A549 (cell line): ENCODE measurements at regions not wholly inside any gene's neighbourhood (a gene's known extent, or its start where the extent isn't known, plus 50 kb on each side); places are given as distances from the start of the nearest gene placed in this dataset.

ENCODE experiments used
- BHLHE40 ChIP-seq: IDR thresholded peaks from 2 replicates; pipeline ENCODE4 v1.6.1; 2012; ENCODE audit warnings: low read depth, low read length, inconsistent platforms
- CHD4 ChIP-seq: fragments of 200-600 bp; sonication (generic); IDR thresholded peaks from 2 replicates; pipeline ENCODE4 v1.6.1; 2016; ENCODE audit warnings: antibody characterized with exemption, mild to moderate bottlenecking, borderline replicate concordance
- CTCF ChIP-seq: fragments of >200 bp; sonication (Bioruptor Twin); formaldehyde crosslinking; IDR thresholded peaks from 3 replicates; pipeline ENCODE4 v1.5.1; 2016
- E2F6 ChIP-seq: IDR thresholded peaks from 2 replicates; pipeline ENCODE4 v1.6.1; 2012; ENCODE audit warnings: low read depth, borderline replicate concordance
- EP300 ChIP-seq, 2 experiments: fragments of >200 bp; sonication (Bioruptor Twin); formaldehyde crosslinking; IDR thresholded peaks; 2 replicates in 1 of 2; 3 replicates in 1 of 2; pipeline ENCODE4 v1.6.1; 2016 to 2017
- HOXA7 ChIP-seq: fragments of 250-450 bp; sonication (Bioruptor Pico); IDR thresholded peaks from 2 replicates; pipeline ENCODE4 v1.5.0; 2020; ENCODE audit warnings: mild to moderate bottlenecking, moderate library complexity
- MAX ChIP-seq: IDR thresholded peaks from 2 replicates; pipeline ENCODE4 v1.6.1; 2012
- PHF8 ChIP-seq: fragments of 200-600 bp; sonication (generic); IDR thresholded peaks from 2 replicates; pipeline ENCODE4 v1.6.1; 2016; ENCODE audit warnings: low read depth, mild to moderate bottlenecking, antibody characterized with exemption, moderate library complexity, borderline replicate concordance
- POLR2A ChIP-seq: IDR thresholded peaks from 2 replicates; pipeline ENCODE4 v1.6.1; 2012; ENCODE audit warnings: mild to moderate bottlenecking, low read length
- RAD21 ChIP-seq, 2 experiments: fragments of >200 bp in 1 of 2; sonication (Bioruptor Twin) in 1 of 2; formaldehyde crosslinking in 1 of 2; IDR thresholded peaks in 1 of 2; conservative IDR thresholded peaks in 1 of 2; 2 replicates in 1 of 2; 3 replicates in 1 of 2; pipeline ENCODE4 v1.6.1; 2012 to 2018; ENCODE audit warnings: inconsistent platforms in 1 of 2
- RCOR1 ChIP-seq: fragments of 150-350 bp; IDR thresholded peaks from 2 replicates; pipeline ENCODE4 v1.6.1; 2014; ENCODE audit warnings: antibody characterized with exemption, low read length, low read depth
- USF2 ChIP-seq: fragments of 450-650 bp; IDR thresholded peaks from 2 replicates; pipeline ENCODE4 v1.6.1; 2014; ENCODE audit warnings: antibody characterized with exemption
- TF ChIP-seq, protein P1 (sequence below): fragments of 200-600 bp; sonication (generic); IDR thresholded peaks from 2 replicates; pipeline ENCODE4 v1.6.1; 2016; ENCODE audit warnings: antibody characterized with exemption, mild to moderate bottlenecking, moderate library complexity

GRCh38 chr12:70052476-70052875 lies 190.8 kb upstream of the CNOT2 start:
- no peak for TF ChIP-seq CTCF
- no peak for TF ChIP-seq EP300 (IDR thresholded peaks at IDR 0.05)
- no peak for TF ChIP-seq RCOR1
- TF ChIP-seq, protein P1, sequence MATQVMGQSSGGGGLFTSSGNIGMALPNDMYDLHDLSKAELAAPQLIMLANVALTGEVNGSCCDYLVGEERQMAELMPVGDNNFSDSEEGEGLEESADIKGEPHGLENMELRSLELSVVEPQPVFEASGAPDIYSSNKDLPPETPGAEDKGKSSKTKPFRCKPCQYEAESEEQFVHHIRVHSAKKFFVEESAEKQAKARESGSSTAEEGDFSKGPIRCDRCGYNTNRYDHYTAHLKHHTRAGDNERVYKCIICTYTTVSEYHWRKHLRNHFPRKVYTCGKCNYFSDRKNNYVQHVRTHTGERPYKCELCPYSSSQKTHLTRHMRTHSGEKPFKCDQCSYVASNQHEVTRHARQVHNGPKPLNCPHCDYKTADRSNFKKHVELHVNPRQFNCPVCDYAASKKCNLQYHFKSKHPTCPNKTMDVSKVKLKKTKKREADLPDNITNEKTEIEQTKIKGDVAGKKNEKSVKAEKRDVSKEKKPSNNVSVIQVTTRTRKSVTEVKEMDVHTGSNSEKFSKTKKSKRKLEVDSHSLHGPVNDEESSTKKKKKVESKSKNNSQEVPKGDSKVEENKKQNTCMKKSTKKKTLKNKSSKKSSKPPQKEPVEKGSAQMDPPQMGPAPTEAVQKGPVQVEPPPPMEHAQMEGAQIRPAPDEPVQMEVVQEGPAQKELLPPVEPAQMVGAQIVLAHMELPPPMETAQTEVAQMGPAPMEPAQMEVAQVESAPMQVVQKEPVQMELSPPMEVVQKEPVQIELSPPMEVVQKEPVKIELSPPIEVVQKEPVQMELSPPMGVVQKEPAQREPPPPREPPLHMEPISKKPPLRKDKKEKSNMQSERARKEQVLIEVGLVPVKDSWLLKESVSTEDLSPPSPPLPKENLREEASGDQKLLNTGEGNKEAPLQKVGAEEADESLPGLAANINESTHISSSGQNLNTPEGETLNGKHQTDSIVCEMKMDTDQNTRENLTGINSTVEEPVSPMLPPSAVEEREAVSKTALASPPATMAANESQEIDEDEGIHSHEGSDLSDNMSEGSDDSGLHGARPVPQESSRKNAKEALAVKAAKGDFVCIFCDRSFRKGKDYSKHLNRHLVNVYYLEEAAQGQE, result no peak
- no peak for TF ChIP-seq PHF8
- no peak for TF ChIP-seq MAX
- no peak for TF ChIP-seq BHLHE40
- no peak for TF ChIP-seq CHD4
- TF ChIP-seq POLR2A, result no peak
- TF ChIP-seq RAD21 (conservative IDR thresholded peaks at IDR 0.05 in 1 of 2, IDR thresholded peaks at IDR 0.05 in 1 of 2), result no peak
- TF ChIP-seq E2F6, result no peak
- no peak for TF ChIP-seq HOXA7 (CRISPR knock-in tag)
- TF ChIP-seq USF2, result no peak
